NCI-H187 (cell line): ENCODE measurements at regions not wholly inside any gene's neighbourhood (a gene's known extent, or its start where the extent isn't known, plus 50 kb on each side); places are given as distances from the start of the nearest gene placed in this dataset.
"Not testable (repeated sequence)": the region's sequence is repeated elsewhere in the genome, so short reads cannot be mapped to it uniquely, and the experiment has no call there.

ENCODE experiments used
- DNase-seq, 2 experiments: peaks; one replicate each; lab custom pipeline; 2025; lab: John Stamatoyannopoulos, UW

- no peak for DNase-seq
Observed at GRCh38 chr4:34293459-34293858, 1950.9 kb downstream of the ARAP2 start.

GRCh38 chr4:34309383-34309906 is 1934.9 kb downstream of the ARAP2 start:
- no peak for DNase-seq

GRCh38 chr4:34318773-34319172 is 1925.5 kb downstream of the ARAP2 start:
- no peak for DNase-seq

GRCh38 chr4:34323549-34324320 is 1920.6 kb downstream of the ARAP2 start:
- DNase-seq, result no peak

- DNase-seq, result no peak
Observed at GRCh38 chr4:34328939-34329338, 1915.4 kb downstream of the ARAP2 start.

GRCh38 chr4:34335156-34335555 is 1909.2 kb downstream of the ARAP2 start:
- DNase-seq, result not testable (repeated sequence)

- DNase-seq, result not testable (repeated sequence)
Observed at GRCh38 chr4:34335556-34335955, 1908.8 kb downstream of the ARAP2 start.

- no peak for DNase-seq
Observed at GRCh38 chr4:34362654-34363053, 1881.7 kb downstream of the ARAP2 start.

GRCh38 chr4:34363842-34364241 is 1880.5 kb downstream of the ARAP2 start:
- no peak for DNase-seq

- DNase-seq, result peak; percentile 41 to 49
Observed at GRCh38 chr4:34365946-34366345, 1878.4 kb downstream of the ARAP2 start.

GRCh38 chr4:34371676-34372075 is 1872.6 kb downstream of the ARAP2 start:
- no peak for DNase-seq

- DNase-seq, result no peak
Observed at GRCh38 chr4:34372815-34373214, 1871.5 kb downstream of the ARAP2 start.

- no peak for DNase-seq
Observed at GRCh38 chr4:34373456-34373855, 1870.9 kb downstream of the ARAP2 start.

- no peak for DNase-seq
Observed at GRCh38 chr4:34412233-34412632, 1832.1 kb downstream of the ARAP2 start.

- DNase-seq, result no peak
Observed at GRCh38 chr4:34412911-34413310, 1831.4 kb downstream of the ARAP2 start.

GRCh38 chr4:34417160-34417559 is 1827.2 kb downstream of the ARAP2 start:
- DNase-seq, result no peak

- DNase-seq, result no peak
Observed at GRCh38 chr4:34419871-34420270, 1824.4 kb downstream of the ARAP2 start.

GRCh38 chr4:34422472-34423175 is 1821.7 kb downstream of the ARAP2 start:
- no peak for DNase-seq

- no peak for DNase-seq
Observed at GRCh38 chr4:34432706-34433105, 1811.6 kb downstream of the ARAP2 start.

GRCh38 chr4:34434377-34434776 is 1809.9 kb downstream of the ARAP2 start:
- DNase-seq, result not testable (repeated sequence)

- DNase-seq, result no peak
Observed at GRCh38 chr4:34464196-34464595, 1780.1 kb downstream of the ARAP2 start.

- DNase-seq, result no peak
Observed at GRCh38 chr4:34466411-34466810, 1777.9 kb downstream of the ARAP2 start.

GRCh38 chr4:34469516-34469915 is 1774.8 kb downstream of the ARAP2 start:
- DNase-seq, result no peak
